ENCODE measurements at regions not wholly inside any gene's neighbourhood (a gene's known extent, or its start where the extent isn't known, plus 50 kb on each side); places are given as distances from the start of the nearest gene placed in this dataset.
"Not testable (repeated sequence)": the region's sequence is repeated elsewhere in the genome, so short reads cannot be mapped to it uniquely, and the experiment has no call there.

DNA sequence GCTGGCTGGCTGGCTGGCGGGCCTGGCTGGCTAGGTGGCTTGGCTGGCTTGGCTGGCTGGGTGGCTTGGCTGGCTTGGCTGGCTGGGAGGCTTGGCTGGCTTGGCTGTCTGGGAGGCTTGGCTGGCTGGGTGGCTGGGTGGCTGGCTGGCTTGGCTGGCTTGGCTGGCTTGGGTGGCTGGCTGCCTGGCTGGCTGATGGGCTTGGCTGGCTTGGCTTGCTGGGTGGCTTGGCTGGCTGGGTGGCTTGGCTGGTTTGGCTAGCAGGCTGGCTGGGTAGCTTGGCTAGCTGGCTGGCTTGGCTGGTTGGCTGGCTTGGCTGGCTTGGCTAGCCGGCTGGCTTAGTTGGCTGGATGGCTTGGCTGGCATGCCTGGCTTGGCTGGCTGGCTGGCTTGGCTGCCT lies 2834.1 kb downstream of the RPIA start:
- H3K27me3 Mint-ChIP-seq; DNase-seq; H3K4me3 Mint-ChIP-seq; H3K27ac Mint-ChIP-seq; H3K4me1 Mint-ChIP-seq (ENCODE audit: low read depth); H3K9me3 Mint-ChIP-seq; H3K36me3 Mint-ChIP-seq (ENCODE audit: low read depth): not testable (repeated sequence)

DNA sequence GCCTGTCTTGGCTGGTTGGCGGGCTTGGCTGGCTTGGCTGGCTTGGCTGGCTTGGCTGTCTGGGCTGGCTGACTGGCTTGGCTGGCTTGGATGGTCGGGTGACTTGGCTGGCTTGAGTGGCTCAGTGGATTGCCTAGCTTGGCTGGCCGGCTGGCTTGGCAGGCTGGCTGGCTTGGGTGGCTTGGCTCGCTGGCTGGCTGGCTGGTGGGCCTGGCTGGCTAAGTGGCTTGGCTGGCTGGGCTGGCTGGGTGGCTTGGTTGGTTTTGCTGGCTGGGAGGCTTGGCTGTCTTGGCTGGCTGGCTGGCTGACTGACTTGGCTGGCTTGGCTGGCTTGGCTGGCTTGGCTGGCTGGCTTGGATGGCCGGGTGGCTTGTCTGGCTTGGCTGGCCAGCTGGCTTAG lies 2834.6 kb downstream of the RPIA start:
- H3K27me3 Mint-ChIP-seq; H3K4me1 Mint-ChIP-seq (ENCODE audit: low read depth); H3K9me3 Mint-ChIP-seq; H3K27ac Mint-ChIP-seq; DNase-seq; H3K4me3 Mint-ChIP-seq; H3K36me3 Mint-ChIP-seq (ENCODE audit: low read depth): not testable (repeated sequence)

DNA sequence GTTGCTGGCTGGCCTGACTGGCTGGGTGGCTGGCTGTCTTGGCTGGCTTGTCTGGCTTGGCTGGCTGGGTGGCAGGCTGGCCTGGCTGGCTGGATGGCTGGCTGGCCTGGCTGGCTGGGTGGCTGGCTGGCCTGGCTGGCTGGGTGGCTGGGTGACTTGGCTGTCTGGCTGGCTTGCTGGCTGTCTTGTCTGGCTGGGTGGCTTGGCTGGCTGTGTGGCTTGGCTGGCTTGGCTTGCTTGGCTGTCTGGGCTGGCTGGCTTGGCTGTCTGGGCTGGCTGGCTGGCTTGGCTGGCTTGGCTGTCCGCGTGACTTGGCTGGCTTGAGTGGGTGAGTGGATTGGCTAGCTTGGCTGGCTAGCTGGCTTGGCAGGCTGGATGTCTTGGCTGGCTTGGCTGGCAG lies 2835.6 kb downstream of the RPIA start:
- H3K9me3 Mint-ChIP-seq; H3K4me1 Mint-ChIP-seq (ENCODE audit: low read depth); DNase-seq; H3K27me3 Mint-ChIP-seq; H3K36me3 Mint-ChIP-seq (ENCODE audit: low read depth); H3K27ac Mint-ChIP-seq; H3K4me3 Mint-ChIP-seq: not testable (repeated sequence)

DNA sequence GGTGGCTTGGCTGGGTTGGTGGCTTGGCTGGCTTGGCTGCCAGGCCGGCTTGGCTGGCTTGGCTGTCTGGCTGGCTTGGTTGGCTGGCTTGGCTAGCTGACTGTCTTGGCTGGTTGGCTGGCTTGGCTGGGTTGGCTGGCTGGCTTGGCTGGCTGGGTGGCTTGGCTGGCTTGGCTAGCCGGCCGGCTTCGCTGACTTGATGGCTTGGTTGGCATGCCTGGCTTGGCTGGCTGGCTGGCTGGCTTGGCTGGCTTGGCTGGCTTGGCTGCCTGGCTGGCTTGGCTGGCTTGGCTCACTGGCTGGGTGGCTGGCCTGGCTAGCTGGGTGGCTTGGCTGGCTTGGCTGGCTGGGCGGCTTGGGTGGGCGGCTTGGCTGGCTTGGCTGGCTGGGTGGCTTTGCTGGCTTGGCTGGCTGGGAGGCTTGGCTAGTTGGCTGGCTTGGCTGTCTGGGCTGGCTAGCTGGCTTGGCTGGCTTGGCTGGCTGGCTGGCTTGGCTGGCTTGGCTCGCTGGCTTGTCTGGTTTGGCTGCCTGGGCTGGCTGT lies 2836.1 kb downstream of the RPIA start:
- H3K27ac Mint-ChIP-seq; H3K4me3 Mint-ChIP-seq; H3K36me3 Mint-ChIP-seq (ENCODE audit: low read depth); H3K27me3 Mint-ChIP-seq; H3K9me3 Mint-ChIP-seq; DNase-seq; H3K4me1 Mint-ChIP-seq (ENCODE audit: low read depth): not testable (repeated sequence)

DNA sequence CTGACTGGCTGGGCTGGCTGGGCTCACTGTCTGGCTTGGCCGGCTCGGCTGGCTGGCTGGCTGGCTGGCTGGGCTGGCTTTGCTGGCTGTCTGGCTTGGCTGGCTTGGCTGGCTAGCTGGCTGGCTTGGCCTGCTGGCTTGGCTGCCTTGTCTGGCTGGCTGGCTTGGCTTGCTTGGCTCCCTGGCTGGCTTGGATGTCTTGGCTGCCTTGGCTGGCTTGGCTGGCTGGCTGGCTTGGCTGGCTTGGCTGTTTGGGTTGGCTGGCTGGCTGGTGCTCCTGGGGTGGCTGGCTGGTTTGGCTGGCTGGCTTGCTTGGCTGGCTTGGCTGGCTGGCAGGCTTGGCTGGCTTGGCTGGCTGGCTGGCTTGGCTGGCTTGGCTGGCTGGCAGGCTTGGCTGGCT lies 2836.9 kb downstream of the RPIA start:
- DNase-seq; H3K4me1 Mint-ChIP-seq (ENCODE audit: low read depth); H3K36me3 Mint-ChIP-seq (ENCODE audit: low read depth); H3K27me3 Mint-ChIP-seq; H3K27ac Mint-ChIP-seq; H3K4me3 Mint-ChIP-seq; H3K9me3 Mint-ChIP-seq: not testable (repeated sequence)

DNA sequence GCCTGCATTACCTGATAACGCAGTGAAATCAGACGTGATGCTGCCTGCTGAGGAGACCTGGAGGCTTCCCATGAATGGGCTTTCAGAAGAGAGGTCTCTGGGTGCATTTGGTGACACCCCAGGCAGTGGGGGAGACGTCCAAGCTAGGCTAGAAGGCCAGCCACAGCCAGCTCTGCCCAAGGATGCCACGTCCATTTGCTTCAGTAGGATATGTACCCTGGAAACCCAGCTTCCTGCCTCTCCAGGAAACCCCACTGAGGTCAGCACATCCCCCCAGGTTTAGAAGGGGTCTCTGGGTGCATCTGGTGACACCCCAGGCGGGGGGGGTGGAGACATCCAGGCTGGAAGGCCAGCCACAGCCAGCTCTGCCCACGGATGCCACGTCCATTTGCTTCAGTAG lies 2844.6 kb downstream of the RPIA start:
- not testable (repeated sequence) for H3K9me3 Mint-ChIP-seq; H3K36me3 Mint-ChIP-seq (ENCODE audit: low read depth); H3K4me1 Mint-ChIP-seq (ENCODE audit: low read depth); H3K4me3 Mint-ChIP-seq; DNase-seq; H3K27ac Mint-ChIP-seq; H3K27me3 Mint-ChIP-seq

DNA sequence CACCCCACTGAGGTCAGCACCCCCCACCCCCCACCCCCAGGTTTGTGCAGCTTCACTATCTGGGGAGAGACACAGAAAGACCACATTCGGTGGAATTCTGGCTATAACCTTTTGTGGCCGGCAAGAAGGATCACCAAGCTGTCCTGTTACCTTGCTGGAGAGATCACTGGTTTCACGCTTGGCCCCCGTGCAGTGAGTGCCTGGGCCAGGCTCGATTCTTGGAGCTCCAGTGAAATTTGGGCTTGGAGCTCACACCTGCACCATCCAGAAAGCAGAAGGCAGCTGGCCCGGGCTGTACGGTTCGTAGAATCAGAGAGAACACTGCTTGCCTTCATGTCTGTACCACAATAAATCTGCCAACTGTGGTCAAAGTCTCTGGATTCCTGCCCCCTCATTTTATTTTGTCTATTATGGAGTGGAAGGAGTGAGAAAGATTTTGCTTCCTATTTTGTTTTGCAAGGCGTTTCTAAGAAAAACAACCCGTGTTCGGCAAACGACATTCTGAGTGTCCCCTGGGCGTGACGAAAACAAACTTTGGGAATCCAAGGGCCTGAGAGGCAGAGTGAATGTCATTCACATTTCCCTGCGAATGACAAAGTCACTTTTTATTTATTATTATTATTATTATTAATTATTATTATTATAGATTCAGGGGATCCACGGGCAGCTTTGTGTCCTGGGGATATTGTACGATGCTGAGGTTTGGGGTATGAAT lies 2845.2 kb downstream of the RPIA start:
- not testable (repeated sequence) for H3K27me3 Mint-ChIP-seq; H3K4me1 Mint-ChIP-seq (ENCODE audit: low read depth); H3K36me3 Mint-ChIP-seq (ENCODE audit: low read depth); DNase-seq; H3K27ac Mint-ChIP-seq; H3K4me3 Mint-ChIP-seq; H3K9me3 Mint-ChIP-seq

DNA sequence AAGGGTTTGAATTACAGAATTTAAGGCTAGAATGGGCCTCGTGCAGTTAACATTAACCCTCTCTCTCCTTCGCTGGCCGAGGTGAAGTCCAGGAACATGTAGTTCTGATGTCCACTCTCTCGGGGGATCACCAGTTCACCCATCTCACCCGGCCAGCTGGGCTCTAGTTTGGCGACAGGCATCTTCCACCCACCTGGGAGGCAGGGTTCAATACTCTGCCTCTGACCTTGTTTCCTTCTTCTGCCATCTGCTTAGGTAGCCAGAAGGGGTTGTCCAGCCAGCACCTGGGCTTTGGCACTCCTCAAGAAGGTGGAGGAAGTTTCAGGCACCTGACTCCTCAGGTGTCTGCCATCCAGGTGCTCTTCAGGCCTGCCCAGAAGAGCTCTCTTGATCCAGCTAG lies 2857.8 kb downstream of the RPIA start:
- H3K9me3 Mint-ChIP-seq; H3K36me3 Mint-ChIP-seq (ENCODE audit: low read depth): not testable (repeated sequence)

DNA sequence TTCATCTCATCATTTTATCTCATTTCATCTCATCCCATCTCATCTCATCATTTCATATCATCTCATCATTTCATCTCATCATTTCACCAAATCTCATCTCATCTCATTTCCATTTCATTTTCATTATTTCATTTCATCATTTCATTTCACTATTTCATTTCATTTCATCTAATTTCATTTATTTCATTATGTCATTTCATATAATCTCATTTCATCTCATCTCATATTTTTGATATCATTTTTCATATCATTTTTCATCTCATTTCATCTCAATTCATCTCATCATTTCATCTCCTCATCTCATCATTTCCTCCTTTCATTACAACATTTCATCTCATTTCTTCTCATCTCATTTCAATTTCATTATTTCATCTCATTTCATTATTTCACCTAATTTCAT lies 2866.8 kb downstream of the RPIA start:
- not testable (repeated sequence) for H3K27me3 Mint-ChIP-seq; H3K36me3 Mint-ChIP-seq (ENCODE audit: low read depth); H3K4me1 Mint-ChIP-seq (ENCODE audit: low read depth); H3K4me3 Mint-ChIP-seq; DNase-seq; H3K27ac Mint-ChIP-seq
- peaks cover 21% of the 10 kb centered on the region for H3K9me3 Mint-ChIP-seq

More for the DNA sequence above, 2857.8 kb downstream of the RPIA start:
- H3K27me3 Mint-ChIP-seq; DNase-seq; H3K4me1 Mint-ChIP-seq (ENCODE audit: low read depth); H3K4me3 Mint-ChIP-seq; H3K27ac Mint-ChIP-seq: not testable (repeated sequence)

DNA sequence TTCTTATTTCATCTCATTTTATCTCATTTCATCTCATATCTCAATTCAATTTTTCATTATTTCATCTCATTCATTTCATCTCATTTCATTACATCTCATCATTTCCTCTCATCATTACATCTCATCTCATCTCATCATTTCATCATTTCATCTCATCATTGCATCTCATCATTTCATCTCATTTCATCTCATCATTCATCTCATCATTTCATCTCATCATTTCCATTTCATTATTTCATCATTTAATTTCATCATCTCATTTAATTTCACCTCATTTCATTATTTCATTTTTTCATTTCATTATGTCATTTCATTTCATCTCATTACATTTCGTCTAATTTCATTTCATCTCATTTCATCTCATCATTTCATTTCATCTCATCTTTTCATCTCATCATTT lies 2867.8 kb downstream of the RPIA start:
- H3K9me3 Mint-ChIP-seq, result peaks cover 21% of the 10 kb centered on the region
- not testable (repeated sequence) for H3K4me1 Mint-ChIP-seq (ENCODE audit: low read depth); H3K27ac Mint-ChIP-seq; H3K36me3 Mint-ChIP-seq (ENCODE audit: low read depth); DNase-seq; H3K27me3 Mint-ChIP-seq; H3K4me3 Mint-ChIP-seq

DNA sequence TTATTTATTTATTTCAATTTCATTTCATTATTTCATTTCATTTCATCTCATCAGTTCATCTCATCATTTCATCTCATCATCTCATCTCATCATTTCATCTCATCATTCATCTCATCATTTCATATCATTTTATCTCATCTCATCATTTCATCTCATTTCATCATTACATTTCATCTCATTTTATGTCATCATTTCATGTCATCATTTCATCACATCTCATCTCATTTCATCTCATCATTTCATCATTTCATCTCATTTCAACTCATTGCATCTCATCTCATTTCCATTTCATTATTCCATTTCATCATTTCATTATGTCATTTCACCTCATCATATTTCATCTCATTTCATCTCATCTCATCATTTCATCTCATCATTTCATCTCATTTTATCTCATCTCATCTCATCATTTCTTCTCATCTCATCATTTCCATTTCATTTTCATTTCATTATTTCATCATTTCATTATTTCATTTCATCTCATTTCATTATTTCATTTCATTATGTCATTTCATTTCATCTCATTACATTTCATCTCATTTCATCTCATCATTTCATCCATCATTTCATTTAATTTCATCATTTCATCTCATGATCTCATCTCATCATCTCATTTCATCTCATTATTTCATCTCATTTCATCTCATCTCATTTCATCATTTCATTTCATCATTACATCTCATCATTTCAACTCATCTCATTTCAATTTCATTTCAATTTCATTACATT lies 2868.6 kb downstream of the RPIA start:
- not testable (repeated sequence) for H3K27ac Mint-ChIP-seq; H3K27me3 Mint-ChIP-seq; DNase-seq; H3K4me1 Mint-ChIP-seq (ENCODE audit: low read depth); H3K4me3 Mint-ChIP-seq; H3K36me3 Mint-ChIP-seq (ENCODE audit: low read depth)
- peaks cover 21% of the 10 kb centered on the region for H3K9me3 Mint-ChIP-seq

DNA sequence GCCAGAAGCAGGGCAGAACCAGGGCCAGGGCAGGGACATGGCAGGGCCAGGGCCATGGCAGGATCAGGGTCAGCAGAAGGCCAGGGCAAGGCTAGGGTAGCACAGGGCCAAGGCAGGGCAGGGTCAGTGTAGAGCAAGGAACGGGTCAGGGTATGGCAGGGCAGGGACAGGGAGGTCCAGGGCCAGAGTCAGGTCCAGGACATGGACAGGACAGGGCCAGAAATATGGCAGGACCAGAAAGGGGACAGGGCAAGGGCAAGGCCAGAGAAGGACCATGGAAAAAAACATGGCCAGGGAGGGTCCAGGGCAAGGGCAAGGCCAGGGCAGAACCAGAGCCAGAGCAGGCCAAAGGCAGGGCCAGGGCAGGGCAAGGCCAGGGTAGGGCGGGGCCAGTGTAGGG lies 2870.7 kb downstream of the RPIA start:
- H3K4me1 Mint-ChIP-seq (ENCODE audit: low read depth); H3K27ac Mint-ChIP-seq; H3K27me3 Mint-ChIP-seq; H3K4me3 Mint-ChIP-seq; H3K36me3 Mint-ChIP-seq (ENCODE audit: low read depth); DNase-seq: not testable (repeated sequence)
- peaks cover 21% of the 10 kb centered on the region for H3K9me3 Mint-ChIP-seq

DNA sequence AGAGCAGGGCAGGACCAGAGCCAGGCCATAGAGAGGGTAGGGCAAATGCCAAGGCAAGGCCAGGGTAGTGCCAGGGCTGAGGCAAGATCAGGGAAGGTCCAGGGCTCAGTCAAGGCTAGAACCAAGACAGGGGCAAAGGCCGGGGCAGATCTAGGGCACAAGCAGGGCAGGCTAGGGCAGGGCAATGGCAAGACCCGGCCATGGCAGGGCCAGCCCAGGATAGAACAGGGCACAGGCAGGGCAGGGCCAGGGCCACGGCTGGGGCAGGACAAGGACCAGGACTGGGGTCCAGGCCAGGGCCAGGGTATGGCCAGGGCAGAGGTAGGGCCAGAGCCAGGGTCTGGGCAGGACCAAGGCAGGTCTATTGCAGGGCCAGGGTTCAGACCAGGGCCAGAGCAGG lies 2873.2 kb downstream of the RPIA start:
- H3K9me3 Mint-ChIP-seq, result peaks cover 10% of the 10 kb centered on the region
- not testable (repeated sequence) for H3K4me3 Mint-ChIP-seq; DNase-seq; H3K27me3 Mint-ChIP-seq; H3K36me3 Mint-ChIP-seq (ENCODE audit: low read depth); H3K4me1 Mint-ChIP-seq (ENCODE audit: low read depth); H3K27ac Mint-ChIP-seq

DNA sequence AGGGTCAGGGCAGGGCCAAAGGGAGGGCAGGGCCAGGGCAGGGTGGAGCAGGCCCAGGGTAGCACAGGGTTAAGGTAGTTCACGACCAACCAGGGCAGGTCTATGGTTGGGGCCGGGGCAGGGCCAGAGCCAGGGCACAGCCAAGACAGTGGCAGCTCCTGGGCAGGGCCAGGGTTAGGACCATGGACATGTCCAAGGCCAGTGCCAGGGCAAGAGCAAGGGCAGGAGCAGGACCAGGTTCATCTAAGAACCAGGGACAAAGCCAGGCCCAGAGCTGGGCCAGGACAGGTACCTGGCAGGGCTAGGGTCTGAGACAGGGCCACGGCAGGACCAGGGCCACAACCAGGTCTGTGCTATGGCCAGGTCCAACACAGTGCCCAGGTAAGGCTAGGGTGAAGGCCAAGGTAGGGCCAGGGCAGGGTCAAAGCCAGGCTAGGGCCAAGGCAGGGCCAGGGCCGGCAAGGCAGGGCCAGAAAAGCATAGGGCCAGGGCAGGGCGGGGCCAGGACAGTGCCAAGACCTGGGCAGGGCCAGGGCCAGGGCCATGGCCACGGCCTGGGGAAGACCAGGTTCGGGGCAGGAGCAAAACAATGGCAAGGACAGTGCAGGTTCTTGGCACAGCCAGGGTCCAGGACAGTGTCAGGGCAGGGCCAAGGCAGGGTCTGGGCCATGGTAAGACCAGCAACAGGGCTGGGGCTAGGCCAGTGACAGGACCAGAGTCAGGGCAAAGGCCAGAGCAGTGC lies 2874.4 kb downstream of the RPIA start:
- not testable (repeated sequence) for H3K4me3 Mint-ChIP-seq; H3K4me1 Mint-ChIP-seq (ENCODE audit: low read depth); H3K27ac Mint-ChIP-seq; H3K36me3 Mint-ChIP-seq (ENCODE audit: low read depth); H3K27me3 Mint-ChIP-seq; DNase-seq; H3K9me3 Mint-ChIP-seq

DNA sequence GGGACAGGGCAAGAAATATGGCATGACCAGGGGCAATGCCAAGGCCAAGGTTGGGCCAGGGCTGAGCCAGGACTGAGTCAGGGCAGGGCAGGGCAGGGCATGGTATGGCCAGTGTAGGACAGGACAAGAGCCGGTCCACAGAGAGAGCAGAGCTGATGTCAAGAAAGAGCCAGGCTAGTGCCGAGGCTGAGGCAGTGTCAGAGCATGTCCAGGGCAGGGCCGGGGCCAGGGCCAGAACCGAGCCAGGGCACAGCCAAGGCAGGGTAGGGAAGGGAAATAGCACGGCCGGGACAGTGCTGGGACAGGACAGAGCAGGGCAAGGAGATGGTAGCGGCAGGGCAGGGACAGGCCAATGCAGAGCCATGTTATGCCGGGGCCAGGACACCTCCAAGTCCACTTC lies 2875.1 kb downstream of the RPIA start:
- DNase-seq; H3K9me3 Mint-ChIP-seq; H3K27me3 Mint-ChIP-seq; H3K36me3 Mint-ChIP-seq (ENCODE audit: low read depth); H3K4me3 Mint-ChIP-seq; H3K4me1 Mint-ChIP-seq (ENCODE audit: low read depth); H3K27ac Mint-ChIP-seq: not testable (repeated sequence)
